NCI-H1417 treated with DMSO at 0.1 percent for 48 hours (cell line): ENCODE measurements at regions not wholly inside any gene's neighbourhood (a gene's known extent, or its start where the extent isn't known, plus 50 kb on each side); places are given as distances from the start of the nearest gene placed in this dataset.

ENCODE experiments used
- DNase-seq: peaks from one replicate; lab custom pipeline; 2025; lab: John Stamatoyannopoulos, UW

- no peak for DNase-seq
These were observed 711.8 kb upstream of the MAP3K7 start for GRCh38 chr6:91298543-91299145.

DNA sequence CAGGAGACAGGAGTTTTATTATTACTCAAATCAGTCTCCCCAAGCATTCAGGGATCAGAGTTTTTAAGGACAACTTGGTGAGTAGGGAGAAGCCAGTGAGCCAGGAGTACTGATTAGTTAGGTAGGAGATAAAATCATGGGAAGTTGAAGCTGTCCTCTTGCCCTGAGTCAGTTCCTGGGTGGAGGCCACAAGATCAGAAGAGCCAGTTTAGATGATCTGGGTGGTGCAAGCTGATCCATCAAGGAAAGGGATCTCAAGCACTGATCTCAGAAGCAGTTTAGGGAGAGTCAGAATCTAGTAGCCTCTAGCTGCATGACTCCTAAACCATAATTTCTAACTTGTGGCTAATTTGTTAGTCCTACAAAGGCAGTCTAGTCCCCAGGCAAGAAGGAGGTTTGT lies 706.5 kb upstream of the MAP3K7 start:
- DNase-seq: no peak

GRCh38 chr6:91291071-91291470 lies 704.2 kb upstream of the MAP3K7 start:
- DNase-seq: no peak

GRCh38 chr6:91288741-91289140 lies 701.9 kb upstream of the MAP3K7 start:
- no peak for DNase-seq

- peak; percentile 55 for DNase-seq
These were observed 695.0 kb upstream of the MAP3K7 start for GRCh38 chr6:91281901-91282300.

DNA sequence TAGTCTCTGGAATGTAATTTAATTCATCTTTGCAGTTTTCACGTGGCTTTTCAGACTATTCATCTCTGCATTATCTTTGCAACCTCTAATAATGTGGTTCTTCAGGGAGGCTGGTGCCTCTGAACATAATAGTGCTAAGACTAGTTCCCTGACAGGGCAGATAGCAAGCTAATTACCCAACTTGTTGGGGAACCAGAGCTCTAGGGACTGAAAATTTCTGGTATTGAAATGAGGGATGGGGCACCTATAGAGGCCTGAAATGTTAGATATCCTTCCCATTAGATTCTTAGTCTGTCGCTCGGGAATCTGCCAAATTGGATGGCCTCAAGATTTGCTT lies 693.6 kb upstream of the MAP3K7 start:
- DNase-seq: no peak

- no peak for DNase-seq
These were observed 693.0 kb upstream of the MAP3K7 start for GRCh38 chr6:91279740-91280493.

DNA sequence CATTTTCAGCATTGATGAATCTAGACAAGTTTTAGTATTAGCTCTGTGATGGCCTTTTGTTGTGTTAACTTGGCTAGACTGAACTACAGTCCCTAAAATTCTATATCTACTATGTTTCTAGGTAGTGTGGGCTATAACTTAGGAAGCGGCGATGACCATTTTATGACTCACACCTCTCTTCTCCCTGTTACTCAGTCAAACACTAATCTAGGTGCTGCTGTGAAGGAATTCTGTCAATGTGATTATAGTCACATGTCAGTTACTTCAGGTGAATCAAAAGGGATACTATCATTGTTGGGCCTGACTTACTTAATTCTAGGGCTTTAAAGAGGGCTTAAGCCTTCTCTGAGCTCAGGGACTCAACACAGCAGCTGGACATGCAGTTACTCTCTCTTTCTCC lies 691.5 kb upstream of the MAP3K7 start:
- no peak for DNase-seq

DNA sequence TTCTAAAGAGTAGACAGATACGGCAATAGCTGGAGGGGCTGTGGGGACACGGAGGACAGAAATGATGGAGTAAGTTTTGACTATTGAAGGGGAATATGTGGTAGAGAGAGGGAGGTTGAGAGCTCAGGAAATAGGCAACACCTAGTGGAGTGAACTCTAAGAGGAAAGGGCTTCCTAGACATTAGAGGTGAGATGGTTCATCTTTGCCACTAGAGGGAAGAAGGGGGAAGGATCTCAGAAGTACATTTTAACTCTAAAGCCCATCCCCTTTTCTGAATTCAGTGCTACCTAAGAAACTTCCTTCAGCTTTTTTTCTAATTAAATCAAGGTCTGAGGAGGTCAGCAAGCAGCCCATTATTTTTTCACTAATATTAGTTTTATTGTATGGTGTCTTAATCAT lies 689.4 kb upstream of the MAP3K7 start:
- DNase-seq: no peak

DNA sequence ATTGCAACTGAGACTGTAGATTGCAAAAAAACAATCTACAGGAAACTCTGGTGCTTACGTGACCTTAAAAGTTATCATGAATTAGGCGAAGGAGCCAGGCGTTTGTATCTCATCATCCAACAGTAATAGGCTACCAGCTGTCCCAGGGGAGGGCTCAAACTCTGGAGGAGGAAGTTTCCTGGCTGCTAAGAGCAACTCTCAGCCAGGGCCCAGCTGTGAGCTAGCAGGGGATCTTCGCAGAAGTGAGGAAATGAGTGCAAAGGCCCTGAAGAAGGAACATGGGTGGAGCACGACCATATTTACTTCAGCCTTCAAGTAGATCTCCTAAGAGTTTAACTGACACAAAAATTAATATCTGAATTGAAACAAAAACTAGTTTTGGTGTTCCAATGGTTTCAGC lies 686.9 kb upstream of the MAP3K7 start:
- no peak for DNase-seq

DNA sequence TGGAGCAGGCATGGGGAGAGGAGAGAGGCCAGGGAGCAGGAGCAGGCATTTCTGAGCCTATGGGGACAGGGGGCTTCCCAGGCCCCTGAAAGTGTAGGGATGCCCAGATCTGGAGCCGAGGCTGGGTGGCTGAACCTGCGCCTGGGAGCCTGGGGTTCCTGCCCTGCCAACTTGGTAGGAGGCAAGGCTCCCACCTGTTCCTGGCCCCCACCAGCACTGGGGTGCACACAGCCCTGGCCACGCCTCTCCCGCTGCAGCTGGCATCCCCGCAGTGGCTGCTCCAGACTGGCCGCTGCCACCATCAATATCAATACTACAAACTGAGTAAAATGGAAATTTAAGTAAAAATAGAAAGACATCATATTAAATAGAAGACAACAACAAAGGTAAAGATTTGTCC lies 684.9 kb upstream of the MAP3K7 start:
- DNase-seq: no peak

- no peak for DNase-seq
These were observed 682.1 kb upstream of the MAP3K7 start for GRCh38 chr6:91268941-91269340.

DNA sequence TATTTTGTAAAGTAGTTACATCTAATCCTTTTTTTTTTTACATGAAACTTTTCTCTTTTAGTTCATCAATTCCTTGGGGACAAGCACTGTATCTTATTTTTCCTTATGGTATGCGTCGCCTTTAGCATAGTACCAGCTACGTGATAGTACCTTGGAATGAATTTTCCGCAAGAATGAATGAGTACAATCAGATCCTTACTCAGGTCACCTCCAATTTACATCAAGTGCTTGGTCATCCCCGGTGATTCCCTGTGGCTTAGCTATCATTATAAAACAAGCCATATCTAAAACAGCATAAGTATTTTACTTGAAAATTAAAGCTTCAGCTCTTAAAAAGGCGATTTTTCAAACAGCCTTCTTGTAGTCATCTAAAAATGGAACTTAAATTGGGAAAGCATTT lies 680.4 kb upstream of the MAP3K7 start:
- no peak for DNase-seq

- no peak for DNase-seq
These were observed 679.3 kb upstream of the MAP3K7 start for GRCh38 chr6:91266156-91266555.

DNA sequence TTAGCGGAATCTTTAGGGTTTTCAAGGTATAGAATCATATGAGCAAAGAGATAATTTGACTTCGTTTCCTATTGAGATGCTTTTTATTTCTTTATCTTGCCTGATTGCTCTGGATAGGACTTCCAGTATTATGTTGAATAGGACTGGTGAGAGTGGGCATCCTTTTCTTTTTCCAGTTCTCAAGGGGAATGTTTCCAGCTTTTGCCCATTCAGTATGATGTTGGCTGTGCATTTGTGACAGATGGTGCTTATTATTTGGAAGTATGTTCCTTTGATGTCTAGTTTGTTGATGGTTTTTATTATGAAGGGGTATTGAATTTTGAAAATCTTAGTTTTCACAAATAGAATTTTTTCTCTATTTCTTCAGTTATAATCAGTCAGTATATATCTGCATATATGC lies 656.6 kb upstream of the MAP3K7 start:
- DNase-seq: no peak

GRCh38 chr6:91242614-91242949 lies 655.7 kb upstream of the MAP3K7 start:
- no peak for DNase-seq

- no peak for DNase-seq
These were observed 655.2 kb upstream of the MAP3K7 start for GRCh38 chr6:91241946-91242613.

DNA sequence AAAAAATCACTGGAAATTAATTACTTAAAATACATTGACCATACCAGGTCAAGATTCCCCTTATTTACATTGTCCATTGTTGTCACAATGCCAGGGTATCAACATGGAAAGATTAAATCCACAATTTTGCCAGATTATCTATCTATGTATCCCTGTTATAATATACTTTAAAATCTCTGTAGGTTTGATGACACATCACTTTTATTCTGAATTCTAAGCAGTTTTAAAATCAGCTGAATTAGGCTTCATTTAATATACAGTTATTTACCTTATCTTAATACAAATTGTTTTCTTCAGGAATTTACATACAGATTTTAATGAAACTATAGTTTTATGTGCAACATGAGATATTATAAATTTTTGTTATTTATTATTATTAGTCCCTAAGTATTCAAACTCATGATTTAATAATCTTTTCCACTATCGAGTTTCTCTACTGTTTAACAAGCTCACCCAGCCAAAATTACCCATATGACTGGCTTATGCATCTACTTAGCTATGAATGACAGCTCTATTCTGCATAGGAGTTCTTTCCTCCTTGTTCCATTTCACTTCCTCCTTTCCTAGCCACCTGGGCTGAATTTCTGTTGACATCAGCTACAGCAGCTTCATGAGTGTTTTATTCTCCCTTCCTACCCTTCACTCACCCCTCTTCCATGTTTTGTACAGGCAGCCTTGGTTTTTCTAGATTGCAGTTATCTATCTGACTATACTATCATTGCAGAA lies 654.2 kb upstream of the MAP3K7 start:
- no peak for DNase-seq

GRCh38 chr6:91221072-91221720 lies 634.3 kb upstream of the MAP3K7 start:
- DNase-seq: no peak

- DNase-seq: no peak
These were observed 626.5 kb upstream of the MAP3K7 start for GRCh38 chr6:91213229-91213901.

DNA sequence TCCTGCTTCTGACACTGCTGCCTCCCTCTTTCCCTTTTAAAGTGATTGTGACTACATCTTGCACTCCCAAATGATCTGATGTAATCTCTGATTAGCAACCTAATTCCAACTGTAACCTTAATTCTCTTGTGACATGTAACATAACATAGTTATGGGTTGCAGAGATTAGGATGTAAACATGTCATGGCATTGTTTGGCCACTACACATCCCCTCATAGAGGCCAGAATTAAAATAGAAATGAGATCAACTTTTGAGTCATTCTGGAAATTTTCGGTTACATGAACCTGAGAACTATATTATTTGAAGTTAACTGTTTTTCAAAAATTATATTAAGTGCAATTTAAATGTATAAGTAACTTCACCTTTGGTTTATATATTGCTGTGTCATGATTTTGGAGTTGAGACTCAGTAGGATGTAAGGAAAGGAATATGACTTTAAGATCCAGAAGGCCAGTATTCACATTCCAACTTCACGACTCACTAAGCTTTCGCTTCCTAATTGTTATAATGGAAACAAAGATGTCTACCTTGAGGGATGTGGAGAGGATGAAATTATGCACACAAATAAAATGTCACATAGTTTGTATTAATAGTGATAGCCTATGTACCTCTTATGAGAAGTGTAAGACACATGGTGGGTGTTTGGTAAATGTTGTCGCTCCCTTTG lies 611.9 kb upstream of the MAP3K7 start:
- DNase-seq: no peak
